ENCODE measurements at regions not wholly inside any gene's neighbourhood (a gene's known extent, or its start where the extent isn't known, plus 50 kb on each side); places are given as distances from the start of the nearest gene placed in this dataset.
"Not testable (repeated sequence)": the region's sequence is repeated elsewhere in the genome, so short reads cannot be mapped to it uniquely, and the experiment has no call there.

DNA sequence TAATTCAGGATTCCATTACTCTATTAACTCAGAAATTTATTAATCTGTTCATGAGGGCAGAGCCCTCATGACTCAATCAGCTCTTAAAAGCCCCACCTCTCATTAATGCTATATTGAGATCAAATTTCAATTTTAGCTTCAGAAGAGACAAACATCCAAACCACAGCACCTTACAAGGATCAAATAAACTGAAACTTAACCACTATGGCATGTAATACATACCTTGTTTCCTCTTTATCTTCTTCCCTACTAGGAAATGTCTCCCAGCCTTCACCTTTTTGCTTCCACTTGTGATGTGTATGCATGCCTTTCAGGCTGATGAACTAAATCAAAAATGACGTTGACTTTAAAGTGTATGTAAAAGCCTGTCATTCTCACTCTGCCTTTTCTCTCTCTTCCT lies 2121.3 kb downstream of the NCAM2 start:
- no peak for ATAC-seq (ENCODE audit: low FRiP score)
- DNase-seq (ENCODE audit: low spot score) = no peak
- TF ChIP-seq, protein P1, sequence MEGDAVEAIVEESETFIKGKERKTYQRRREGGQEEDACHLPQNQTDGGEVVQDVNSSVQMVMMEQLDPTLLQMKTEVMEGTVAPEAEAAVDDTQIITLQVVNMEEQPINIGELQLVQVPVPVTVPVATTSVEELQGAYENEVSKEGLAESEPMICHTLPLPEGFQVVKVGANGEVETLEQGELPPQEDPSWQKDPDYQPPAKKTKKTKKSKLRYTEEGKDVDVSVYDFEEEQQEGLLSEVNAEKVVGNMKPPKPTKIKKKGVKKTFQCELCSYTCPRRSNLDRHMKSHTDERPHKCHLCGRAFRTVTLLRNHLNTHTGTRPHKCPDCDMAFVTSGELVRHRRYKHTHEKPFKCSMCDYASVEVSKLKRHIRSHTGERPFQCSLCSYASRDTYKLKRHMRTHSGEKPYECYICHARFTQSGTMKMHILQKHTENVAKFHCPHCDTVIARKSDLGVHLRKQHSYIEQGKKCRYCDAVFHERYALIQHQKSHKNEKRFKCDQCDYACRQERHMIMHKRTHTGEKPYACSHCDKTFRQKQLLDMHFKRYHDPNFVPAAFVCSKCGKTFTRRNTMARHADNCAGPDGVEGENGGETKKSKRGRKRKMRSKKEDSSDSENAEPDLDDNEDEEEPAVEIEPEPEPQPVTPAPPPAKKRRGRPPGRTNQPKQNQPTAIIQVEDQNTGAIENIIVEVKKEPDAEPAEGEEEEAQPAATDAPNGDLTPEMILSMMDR (IDR thresholded peaks at IDR 0.05) = no peak

DNA sequence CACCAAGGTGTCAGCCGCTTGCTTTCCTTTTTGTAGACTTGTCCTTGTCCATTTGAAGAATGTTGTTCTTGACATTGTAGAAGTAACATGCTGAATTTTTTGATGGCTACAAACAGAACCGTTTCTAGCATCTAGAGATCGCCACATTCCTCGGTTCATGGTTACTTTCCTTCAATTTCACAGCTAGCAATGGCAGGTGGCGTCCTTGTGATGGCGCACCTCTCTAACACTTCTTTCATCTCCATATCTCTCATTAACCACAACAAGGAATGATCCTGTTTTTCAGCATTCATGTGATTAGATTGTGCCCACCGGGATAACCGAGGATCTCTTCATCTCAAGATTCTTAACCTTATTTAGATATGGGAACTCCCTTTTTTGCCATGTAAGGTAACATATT lies 2129.8 kb downstream of the NCAM2 start:
- TF ChIP-seq, protein P1 (IDR thresholded peaks at IDR 0.05) = no peak

DNA sequence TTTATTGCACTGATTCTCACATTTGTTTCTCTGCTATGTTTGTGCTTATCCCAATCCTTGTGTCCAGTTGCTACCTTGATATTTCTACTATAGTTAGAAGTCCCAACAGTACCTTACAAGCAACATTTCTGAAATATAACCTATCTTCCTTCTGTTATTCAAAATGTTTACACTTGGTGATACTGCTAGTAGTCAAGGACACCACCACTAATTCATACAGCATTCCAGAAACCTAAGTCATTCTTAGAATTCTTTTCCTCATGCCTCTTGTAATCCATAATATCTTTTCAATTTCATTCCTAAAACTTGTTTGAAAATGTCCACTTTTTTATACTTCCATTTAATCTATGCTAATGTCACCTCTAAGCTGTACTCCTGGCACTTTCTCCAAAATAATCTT lies 2132.1 kb downstream of the NCAM2 start:
- TF ChIP-seq, protein P1 (IDR thresholded peaks at IDR 0.05) = no peak
- ATAC-seq (ENCODE audit: low FRiP score) = no peak
- DNase-seq (ENCODE audit: low spot score) = no peak

More for the DNA sequence above, 2129.8 kb downstream of the NCAM2 start:
- ATAC-seq (ENCODE audit: low FRiP score) (no peak), DNase-seq (ENCODE audit: low spot score) (no peak)

DNA sequence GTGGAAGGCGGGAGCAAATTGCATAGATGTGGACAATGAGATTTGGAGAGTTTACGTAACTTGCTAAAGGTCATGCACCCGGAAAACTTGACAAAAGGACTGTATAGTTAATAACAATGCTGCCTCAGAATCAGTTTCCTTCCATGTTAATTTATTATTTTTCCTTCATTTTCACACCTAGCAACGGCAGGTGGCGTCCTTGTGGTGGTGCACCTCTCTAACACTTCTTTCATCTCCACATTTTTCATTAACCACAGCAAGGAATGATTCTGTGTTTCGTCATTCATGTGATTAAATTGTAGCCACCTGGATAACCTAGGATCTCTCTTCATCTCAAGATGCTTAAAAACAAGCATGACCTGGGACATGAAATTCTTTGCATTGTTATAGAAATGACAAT lies 2133.0 kb downstream of the NCAM2 start:
- ATAC-seq (ENCODE audit: low FRiP score) (no peak), DNase-seq (ENCODE audit: low spot score) (no peak)
- TF ChIP-seq, protein P1 (IDR thresholded peaks at IDR 0.05) = no peak

DNA sequence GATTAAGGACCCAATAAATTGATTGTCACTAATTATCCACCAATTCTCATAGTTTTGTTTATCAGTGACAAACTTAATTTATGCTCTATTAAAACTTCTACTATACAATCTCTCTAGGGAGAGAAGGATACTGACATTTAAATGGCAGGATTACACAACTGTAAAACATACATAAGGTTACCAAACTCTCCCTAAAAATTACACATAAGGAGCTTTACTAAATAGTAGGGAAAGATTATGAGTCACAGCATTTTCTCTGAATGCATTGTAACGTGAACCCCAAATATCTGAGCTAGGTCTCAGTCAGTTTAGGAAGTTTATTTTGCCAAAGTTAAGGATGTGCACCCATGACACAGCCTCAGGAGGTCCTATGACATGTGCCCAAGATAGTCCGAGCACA lies 2140.6 kb downstream of the NCAM2 start:
- TF ChIP-seq, protein P1 (IDR thresholded peaks at IDR 0.05) = no peak
- DNase-seq (ENCODE audit: low spot score) (no peak), ATAC-seq (ENCODE audit: low FRiP score) (no peak)

DNA sequence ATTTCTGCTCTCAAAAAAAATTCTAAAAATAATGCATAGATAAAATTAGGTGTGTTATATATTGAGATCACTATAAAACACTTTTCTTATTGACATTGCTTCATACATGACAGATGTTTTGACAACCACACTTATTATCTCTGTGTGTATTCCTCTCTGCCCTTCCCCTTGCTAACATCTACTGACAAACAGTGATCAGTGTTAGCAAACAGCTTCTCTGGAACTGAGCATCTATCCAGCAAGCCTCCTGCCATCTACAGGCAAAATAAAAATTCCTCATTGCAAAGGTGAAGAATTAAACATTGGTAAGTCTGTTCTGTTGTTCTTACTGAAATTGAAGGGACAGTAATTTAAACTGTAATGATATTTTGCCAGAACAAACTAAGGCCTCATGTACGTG lies 2153.9 kb downstream of the NCAM2 start:
- DNase-seq (ENCODE audit: low spot score) (no peak), ATAC-seq (ENCODE audit: low FRiP score) (no peak)
- TF ChIP-seq, protein P1 (IDR thresholded peaks at IDR 0.05) = no peak

DNA sequence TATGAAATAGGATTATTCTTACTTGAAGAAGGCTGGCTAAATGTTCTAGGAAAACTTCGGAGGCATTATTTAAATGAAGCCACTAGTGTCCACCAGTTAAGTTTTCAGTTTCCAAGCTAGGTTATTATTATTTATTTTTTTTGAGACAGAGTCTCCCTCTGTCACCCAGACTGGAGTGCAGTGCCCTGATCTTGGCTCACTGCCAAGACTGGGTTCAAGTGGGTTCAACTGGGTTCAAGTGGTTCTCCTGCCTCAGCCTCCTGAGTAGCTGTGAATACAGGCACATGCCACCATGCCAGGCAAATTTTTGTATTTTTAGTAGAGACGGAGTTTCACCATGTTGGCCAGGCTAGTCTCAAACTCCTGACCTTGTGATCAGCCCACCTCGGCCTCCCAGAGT lies 2155.6 kb downstream of the NCAM2 start:
- ATAC-seq (ENCODE audit: low FRiP score); DNase-seq (ENCODE audit: low spot score): not testable (repeated sequence)

DNA sequence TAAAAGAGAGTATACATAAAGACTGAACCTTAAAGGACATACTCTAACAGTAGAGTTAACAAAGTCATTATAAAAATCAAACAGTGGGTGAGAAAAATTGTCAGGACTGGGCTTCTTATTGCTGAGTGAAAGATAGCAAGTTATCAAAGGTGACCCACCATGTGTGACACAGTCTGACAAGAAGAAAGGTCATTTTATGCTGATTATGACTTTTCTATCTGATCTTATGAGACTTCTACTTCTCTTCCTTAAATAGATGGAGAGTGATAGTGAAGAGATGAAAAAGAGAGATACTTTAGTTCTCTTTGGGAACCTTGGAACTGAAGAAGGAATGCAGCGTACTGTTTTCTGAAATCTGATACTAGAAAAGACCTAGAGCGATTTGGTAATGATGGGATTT lies 2157.1 kb downstream of the NCAM2 start:
- ATAC-seq (ENCODE audit: low FRiP score) (no peak), DNase-seq (ENCODE audit: low spot score) (no peak)
- TF ChIP-seq, protein P1 (IDR thresholded peaks at IDR 0.05) = no peak
